Suprapubic skin (tissue), 4 donors: ENCODE measurements at regions not wholly inside any gene's neighbourhood (a gene's known extent, or its start where the extent isn't known, plus 50 kb on each side); places are given as distances from the start of the nearest gene placed in this dataset.
"Not testable (repeated sequence)": the region's sequence is repeated elsewhere in the genome, so short reads cannot be mapped to it uniquely, and the experiment has no call there.

Source experiments
- DNase-seq, 2 donors: peaks; one replicate each; pipeline ENCODE4 v3.0.0-alpha.2; 2019; ENCODE audit warnings: low spot score in 2 of 2
- H3K27ac ChIP-seq: fragments of 200-600 bp; sonication (generic); one replicate; pipeline ENCODE4 v1.5.1; 2019
- H3K27me3 ChIP-seq: fragments of 200-600 bp; sonication (generic); one replicate; pipeline ENCODE4 v1.5.1; 2019
- H3K36me3 ChIP-seq: fragments of 200-600 bp; sonication (generic); one replicate; pipeline ENCODE4 v1.5.1; 2019
- H3K4me1 ChIP-seq: fragments of 200-600 bp; sonication (generic); one replicate; pipeline ENCODE4 v1.5.1; 2019
- H3K4me3 ChIP-seq: fragments of 200-600 bp; sonication (generic); one replicate; pipeline ENCODE4 v1.5.1; 2019; ENCODE audit warnings: mild to moderate bottlenecking
- H3K9me3 ChIP-seq: fragments of 200-600 bp; sonication (generic); one replicate; pipeline ENCODE4 v1.5.1; 2019
- CTCF ChIP-seq, 2 donors: fragments of 200-600 bp in 1 of 2; fragments of 450-650 bp in 1 of 2; sonication (generic) in 1 of 2; IDR thresholded peaks; one replicate each; pipeline ENCODE4 v1.5.1; 2016 to 2019; ENCODE audit warnings: antibody characterized with exemption in 2 of 2, mild to moderate bottlenecking in 1 of 2, moderate library complexity in 1 of 2
- EP300 ChIP-seq: sonication (generic); formaldehyde crosslinking; IDR thresholded peaks from one replicate; pipeline ENCODE4 v1.6.1; 2017; ENCODE audit warnings: antibody characterized with exemption
- POLR2A ChIP-seq, 2 donors: fragments of 450-650 bp; IDR thresholded peaks; one replicate each; pipeline ENCODE4 v1.6.1; 2017; ENCODE audit warnings: antibody characterized with exemption in 2 of 2, mild to moderate bottlenecking in 2 of 2, moderate library complexity in 2 of 2
- POLR2AphosphoS5 ChIP-seq, 3 donors: sonication (generic); formaldehyde crosslinking; IDR thresholded peaks; one replicate each; pipeline ENCODE4 v1.6.1; 2017; ENCODE audit warnings: antibody characterized with exemption in 3 of 3
- WGBS: methylation state at CpG from one replicate; pipeline ENCODE4 v1.1.5; 2018; 5-methylcytosine and 5-hydroxymethylcytosine counted together

GRCh38 chr1:29556657-29557056, 320.3 kb downstream of the PTPRU start:
- 54% methylated on average over 4 of the region's 4 CpGs for WGBS
- Histone ChIP-seq H3K36me3 (no peaks in the 10 kb centered on the region), H3K4me1 (no peaks in the 10 kb centered on the region), H3K27me3 (peaks cover 3% of the 10 kb centered on the region), H3K4me3 (no peak overlapping the region), H3K9me3 (no peaks in the 10 kb centered on the region), H3K27ac (no peak overlapping the region)
- DNase-seq: peak; percentile 42 to 57
- TF ChIP-seq CTCF (IDR thresholded peaks at IDR 0.05): no peak
- TF ChIP-seq POLR2A (IDR thresholded peaks at IDR 0.05): no peak
- no peak for TF ChIP-seq EP300
- TF ChIP-seq POLR2AphosphoS5 (IDR thresholded peaks at IDR 0.05): no peak

- Histone ChIP-seq H3K4me3 (no peak overlapping the region), H3K36me3 (no peaks in the 10 kb centered on the region), H3K27me3 (peaks cover 14% of the 10 kb centered on the region), H3K9me3 (no peaks in the 10 kb centered on the region), H3K4me1 (no peaks in the 10 kb centered on the region), H3K27ac (no peak overlapping the region)
- WGBS: 74% methylated on average over 9 of the region's 10 CpGs
- TF ChIP-seq EP300 (no peak), POLR2AphosphoS5 (IDR thresholded peaks at IDR 0.05) (no peak), CTCF (IDR thresholded peaks at IDR 0.05) (no peak)
- DNase-seq: peak in 1 of 2 donors; percentile 46
These were observed 318.8 kb downstream of the PTPRU start for GRCh38 chr1:29555043-29555620.

- peak in 1 of 2 donors; percentile 2 for DNase-seq
- Histone ChIP-seq H3K27ac (no peak overlapping the region), H3K36me3 (no peaks in the 10 kb centered on the region), H3K9me3 (no peaks in the 10 kb centered on the region), H3K4me3 (no peak overlapping the region), H3K27me3 (peaks cover 14% of the 10 kb centered on the region), H3K4me1 (no peaks in the 10 kb centered on the region)
- WGBS: 97% methylated on average over 2 of the region's 2 CpGs
- TF ChIP-seq CTCF (IDR thresholded peaks at IDR 0.05): no peak
- no peak for TF ChIP-seq POLR2AphosphoS5 (IDR thresholded peaks at IDR 0.05)
- TF ChIP-seq EP300: no peak
- no peak for TF ChIP-seq POLR2A (IDR thresholded peaks at IDR 0.05)
These were observed 318.0 kb downstream of the PTPRU start for GRCh38 chr1:29554208-29554778.

- H3K4me1 ChIP-seq: no peaks in the 10 kb centered on the region
- peak; percentile 44 to 60 for DNase-seq
- H3K27me3 ChIP-seq: peaks cover 14% of the 10 kb centered on the region
- no peak overlapping the region for H3K27ac ChIP-seq
- TF ChIP-seq EP300 (no peak), CTCF (IDR thresholded peaks at IDR 0.05) (no peak), POLR2AphosphoS5 (IDR thresholded peaks at IDR 0.05) (no peak), POLR2A (IDR thresholded peaks at IDR 0.05) (no peak)
- no peaks in the 10 kb centered on the region for H3K36me3 ChIP-seq
- no peak overlapping the region for H3K4me3 ChIP-seq
- whole genome bisulfite sequencing: 33% methylated on average over 11 of the region's 21 CpGs
- H3K9me3 ChIP-seq: no peaks in the 10 kb centered on the region
These were observed 315.0 kb downstream of the PTPRU start for GRCh38 chr1:29551123-29551936.

- Histone ChIP-seq H3K27ac (no peak overlapping the region), H3K4me3 (no peak overlapping the region), H3K27me3 (peaks cover 11% of the 10 kb centered on the region), H3K36me3 (no peaks in the 10 kb centered on the region), H3K4me1 (no peaks in the 10 kb centered on the region), H3K9me3 (no peaks in the 10 kb centered on the region)
- 75% methylated on average over 9 of the region's 19 CpGs for WGBS
- TF ChIP-seq CTCF (IDR thresholded peaks at IDR 0.05) (no peak), POLR2A (IDR thresholded peaks at IDR 0.05) (no peak), POLR2AphosphoS5 (IDR thresholded peaks at IDR 0.05) (no peak), EP300 (no peak)
- peak; percentile 56 to 72 for DNase-seq
These were observed 314.0 kb downstream of the PTPRU start for GRCh38 chr1:29550119-29550841.

GRCh38 chr1:29549728-29550118, 313.4 kb downstream of the PTPRU start:
- peaks cover 11% of the 10 kb centered on the region for H3K27me3 ChIP-seq
- peak in 1 of 2 donors; percentile 8 for DNase-seq
- WGBS: 40% methylated on average over 1 of the region's 7 CpGs
- H3K36me3 ChIP-seq, H3K4me1 ChIP-seq, H3K4me3 ChIP-seq, H3K27ac ChIP-seq, H3K9me3 ChIP-seq: not testable (repeated sequence)
